HCT116 (cell line): ENCODE measurements at regions not wholly inside any gene's neighbourhood (a gene's known extent, or its start where the extent isn't known, plus 50 kb on each side); places are given as distances from the start of the nearest gene placed in this dataset.

Experiments used
- ATAC-seq: fragments of 200-7000 bp; cut with Tn5 transposase; 2 replicates; pipeline ENCODE4 v1.9.1; 2020; ENCODE audit warnings: mild to moderate bottlenecking, moderate library complexity
- BruUV-seq: library from RNA; stranded (reverse); fragments of 400-500 nt; replicated peaks from 2 replicates; lab custom pipeline; 2021; lab: Mats Ljungman, UMichigan
- CTCF ChIA-PET: fragments of 300-600 bp; sonication (Branson Sonifier 250); formaldehyde crosslinking; loops from one replicate; lab custom pipeline; 2021; ENCODE audit warnings: antibody characterized with exemption; lab: Charles Lee
- POLR2A ChIA-PET: fragments of 300-600, 350-600 bp; sonication (Branson Sonifier 250); formaldehyde crosslinking; loops from one replicate; lab custom pipeline; 2021; ENCODE audit warnings: antibody characterized with exemption; lab: Charles Lee
- RAD21 ChIA-PET, 2 experiments: fragments of 300-600 bp; sonication (Branson Sonifier 250); formaldehyde crosslinking; loops; one replicate each; lab custom pipeline; 2023; ENCODE audit warnings: low total read pairs in 2 of 2; ENCODE audit not compliant: uncharacterized antibody in 2 of 2, unreplicated experiment in 2 of 2, low non-redundant PET in 1 of 2; lab: Charles Lee
- DNase-seq: peaks from one replicate; pipeline ENCODE4 v3.0.0-alpha.2; 2010; ENCODE audit warnings: low read depth, low spot score
- H2AFZ ChIP-seq: fragments of 200-600 bp; shearing (Covaris generic), sonication (generic); 2 replicates; pipeline ENCODE4 v1.6.1; 2017; ENCODE audit warnings: low read depth, mixed run types, mixed read lengths, antibody characterized with exemption, low read length; ENCODE audit not compliant: poor library complexity, severe bottlenecking
- H3K27ac ChIP-seq: 2 replicates; pipeline ENCODE4 v1.5.1; 2012; ENCODE audit warnings: low read depth, low read length
- H3K27me3 ChIP-seq: fragments of 200-600 bp; sonication (generic); 2 replicates; pipeline ENCODE4 v1.6.1; 2016; ENCODE audit warnings: mixed run types, low read length, mixed read lengths; ENCODE audit not compliant: insufficient read depth
- H3K36me3 ChIP-seq, 2 experiments: fragments of 200-500 bp in 1 of 2; fragments of 200-600 bp in 1 of 2; sonication (Bioruptor generic) in 1 of 2; sonication (generic) in 1 of 2; 2 replicates each; pipeline versions ENCODE4 v1.5.1 to v1.6.1; 2014 to 2016; ENCODE audit warnings: low read length in 2 of 2, inconsistent platforms in 1 of 2, mixed read lengths in 1 of 2, mixed run types in 1 of 2; ENCODE audit not compliant: insufficient read depth in 2 of 2, control insufficient read depth in 1 of 2
- H3K4me1 ChIP-seq, 2 experiments: fragments of 200-600 bp in 1 of 2; sonication (generic) in 1 of 2; 2 replicates each; pipeline versions ENCODE4 v1.5.1 to v1.6.1; 2012 to 2017; ENCODE audit warnings: low read length in 2 of 2, inconsistent platforms in 1 of 2, mild to moderate bottlenecking in 1 of 2, mixed read lengths in 1 of 2, mixed run types in 1 of 2, moderate library complexity in 1 of 2; ENCODE audit not compliant: insufficient read depth in 2 of 2, control insufficient read depth in 1 of 2
- H3K4me2 ChIP-seq: fragments of 200-600 bp; sonication (generic); 2 replicates; pipeline ENCODE4 v1.6.1; 2017; ENCODE audit warnings: mixed run types, low read length, mixed read lengths
- H3K4me3 ChIP-seq, 2 experiments: fragments of 200-600 bp in 1 of 2; sonication (generic) in 1 of 2; replicated peaks in 1 of 2; 2 replicates each; pipeline ENCODE4 v1.5.1; 2011 to 2016; ENCODE audit warnings: low read length in 2 of 2, control low read depth in 1 of 2, low read depth in 1 of 2, mild to moderate bottlenecking in 1 of 2, mixed read lengths in 1 of 2, mixed run types in 1 of 2
- H3K79me2 ChIP-seq: fragments of 200-600 bp; sonication (generic); 2 replicates; pipeline ENCODE4 v1.6.1; 2017; ENCODE audit warnings: mild to moderate bottlenecking, mixed run types, low read length, moderate library complexity, mixed read lengths; ENCODE audit not compliant: insufficient read depth
- H3K9ac ChIP-seq: fragments of 200-600 bp; sonication (generic); 2 replicates; pipeline ENCODE4 v1.6.1; 2016; ENCODE audit warnings: low read length, mixed read lengths
- H3K9me2 ChIP-seq: fragments of 200-600 bp; sonication (generic), shearing (Covaris generic); 2 replicates; pipeline ENCODE4 v1.6.1; 2017; ENCODE audit warnings: mixed run types, mild to moderate bottlenecking, moderate library complexity; ENCODE audit not compliant: insufficient read depth
- H3K9me3 ChIP-seq, 2 experiments: fragments of 200-500 bp in 1 of 2; fragments of 200-600 bp in 1 of 2; sonication (Bioruptor generic) in 1 of 2; sonication (generic) in 1 of 2; 2 replicates each; pipeline ENCODE4 v1.6.1; 2014 to 2017; ENCODE audit warnings: low read length in 2 of 2, mixed read lengths in 2 of 2, inconsistent platforms in 1 of 2, low read depth in 1 of 2, mild to moderate bottlenecking in 1 of 2, mixed run types in 1 of 2, moderate library complexity in 1 of 2; ENCODE audit not compliant: control insufficient read depth in 1 of 2, insufficient read depth in 1 of 2
- H4K20me1 ChIP-seq: fragments of 200-600 bp; sonication (generic), shearing (Covaris generic); 2 replicates; pipeline ENCODE4 v1.6.1; 2017; ENCODE audit warnings: mixed run types, mild to moderate bottlenecking, moderate library complexity; ENCODE audit not compliant: insufficient read depth
- CBX3 ChIP-seq: IDR thresholded peaks from 2 replicates; pipeline ENCODE4 v1.6.1; 2012; ENCODE audit warnings: low read depth
- CTCF ChIP-seq, 3 experiments: fragments of 200-600 bp in 1 of 3; sonication (generic) in 1 of 3; IDR thresholded peaks in 2 of 3; conservative IDR thresholded peaks in 1 of 3; 2 replicates each; pipeline ENCODE4 v1.5.1; 2012 to 2017; ENCODE audit warnings: low read depth in 2 of 3, low read length in 2 of 3, antibody characterized with exemption in 1 of 3, borderline replicate concordance in 1 of 3, control low read depth in 1 of 3, mild to moderate bottlenecking in 1 of 3, mixed read lengths in 1 of 3, mixed run types in 1 of 3, moderate library complexity in 1 of 3; ENCODE audit not compliant: insufficient read depth in 1 of 3
- EZH2 ChIP-seq: fragments of 200-600 bp; sonication (generic); IDR thresholded peaks from 2 replicates; pipeline ENCODE4 v1.6.1; 2017; ENCODE audit warnings: antibody characterized with exemption, mixed run types
- EZH2phosphoT487 ChIP-seq: fragments of 200-600 bp; IDR thresholded peaks from 2 replicates; pipeline ENCODE4 v1.6.1; 2018; ENCODE audit warnings: antibody characterized with exemption, borderline replicate concordance
- FOSL1 ChIP-seq: IDR thresholded peaks from 2 replicates; pipeline ENCODE4 v1.6.1; 2012; ENCODE audit warnings: low read depth
- JUND ChIP-seq: IDR thresholded peaks from 2 replicates; pipeline ENCODE4 v1.6.1; 2012
- MAX ChIP-seq: IDR thresholded peaks from 2 replicates; pipeline ENCODE4 v1.6.1; 2012
- POLR2A ChIP-seq: IDR thresholded peaks from 2 replicates; pipeline ENCODE4 v1.7.0; 2011; ENCODE audit warnings: borderline replicate concordance; ENCODE audit not compliant: insufficient read depth, insufficient read length; ENCODE audit errors: extremely low read depth
- REST ChIP-seq: IDR thresholded peaks from 2 replicates; pipeline ENCODE4 v1.6.1; 2012; ENCODE audit warnings: low read depth
- SIN3A ChIP-seq: IDR thresholded peaks from 2 replicates; pipeline ENCODE4 v1.6.1; 2012; ENCODE audit warnings: low read depth
- SP1 ChIP-seq: IDR thresholded peaks from 2 replicates; pipeline ENCODE4 v1.6.1; 2012; ENCODE audit warnings: low read depth
- SRF ChIP-seq: IDR thresholded peaks from 2 replicates; pipeline ENCODE4 v1.6.1; 2012; ENCODE audit warnings: low read depth
- TCF7L2 ChIP-seq: IDR thresholded peaks from 2 replicates; pipeline ENCODE4 v1.7.0; 2011; ENCODE audit warnings: borderline replicate concordance, inconsistent platforms; ENCODE audit not compliant: insufficient read depth, insufficient read length; ENCODE audit errors: extremely low read depth
- YY1 ChIP-seq: IDR thresholded peaks from 2 replicates; pipeline ENCODE4 v1.6.1; 2011; ENCODE audit warnings: low read length, low read depth, moderate library complexity, mild to moderate bottlenecking; ENCODE audit not compliant: insufficient replicate concordance; ENCODE audit errors: extremely low read depth
- ZBTB33 ChIP-seq: IDR thresholded peaks from 2 replicates; pipeline ENCODE4 v1.6.1; 2011; ENCODE audit warnings: mild to moderate bottlenecking, low read length, moderate library complexity; ENCODE audit not compliant: insufficient replicate concordance; ENCODE audit errors: extremely low read depth
- ZFX ChIP-seq: fragments of 450-650 bp; IDR thresholded peaks from 2 replicates; pipeline ENCODE4 v1.6.1; 2017
- ZNF274 ChIP-seq: fragments of 200-500 bp; sonication (Bioruptor generic); IDR thresholded peaks from 2 replicates; pipeline ENCODE4 v1.6.1; 2014; ENCODE audit warnings: mild to moderate bottlenecking, low read depth, low read length, inconsistent platforms
- intact Hi-C: fragments of 100-400 bp; cut with micrococcal nuclease; formaldehyde crosslinking; loops from 2 replicates; pipeline ENCODE4 v1.10.0; 2022

- TF ChIP-seq MAX: no peak
- no peak for TF ChIP-seq CTCF (IDR thresholded peaks at IDR 0.05 in 2 of 3, conservative IDR thresholded peaks at IDR 0.05 in 1 of 3; ENCODE audit: borderline replicate concordance in 1 of 3, insufficient read depth in 1 of 3, low read depth in 2 of 3, low read length in 2 of 3)
- TF ChIP-seq SIN3A: no peak
- TF ChIP-seq ZFX: no peak
- no peak for TF ChIP-seq ZNF274
- no peak for TF ChIP-seq TCF7L2
- TF ChIP-seq POLR2A: no peak
- TF ChIP-seq FOSL1: no peak
- TF ChIP-seq ZBTB33: no peak
- TF ChIP-seq REST: no peak
- TF ChIP-seq EZH2phosphoT487: no peak
- no peak for TF ChIP-seq SP1
- no peak for TF ChIP-seq YY1
- TF ChIP-seq SRF: no peak
- TF ChIP-seq EZH2: no peak
- TF ChIP-seq JUND: no peak
- TF ChIP-seq CBX3: no peak
- TF ChIP-seq, all 23 proteins: peak for 0
- Histone ChIP-seq H3K36me3 (no peaks in the 10 kb centered on the region), H3K9me3 (no peaks in the 10 kb centered on the region), H2AFZ (no peak overlapping the region), H3K4me1 (no peaks in the 10 kb centered on the region), H4K20me1 (no peaks in the 10 kb centered on the region), H3K79me2 (no peaks in the 10 kb centered on the region), H3K4me2 (no peak overlapping the region), H3K27me3 (no peaks in the 10 kb centered on the region), H3K27ac (no peak overlapping the region), H3K4me3 (no peak overlapping the region), H3K9me2 (no peaks in the 10 kb centered on the region), H3K9ac (no peak overlapping the region)
- BruUV-seq: no TSS peak
- POLR2A ChIA-PET: no interaction called here
- RAD21 ChIA-PET: no interaction called here
- intact Hi-C loops: no loop called here
- DNase-seq (no peak), ATAC-seq (no peak)
- CTCF ChIA-PET: no interaction called here
Observed at GRCh38 chr10:33046792-33047191, 88.8 kb upstream of the ITGB1 start.
